AG09309 (cell line): ENCODE measurements at regions not wholly inside any gene's neighbourhood (a gene's known extent, or its start where the extent isn't known, plus 50 kb on each side); places are given as distances from the start of the nearest gene placed in this dataset.

Experiments used
- DNase-seq: peaks from one replicate; pipeline ENCODE4 v3.0.0-alpha.2; 2010; ENCODE audit warnings: low read depth
- H3K4me3 ChIP-seq: 2 replicates; pipeline ENCODE4 v1.5.1; 2011; ENCODE audit warnings: mild to moderate bottlenecking, low read depth, low read length, moderate library complexity; ENCODE audit not compliant: control insufficient read depth
- TF ChIP-seq, protein P1 (sequence below): IDR thresholded peaks from 2 replicates; pipeline ENCODE4 v1.5.1; 2011; ENCODE audit warnings: mild to moderate bottlenecking, low read depth, low read length, inconsistent platforms; ENCODE audit not compliant: insufficient read depth, control insufficient read depth; ENCODE audit errors: missing control alignments

DNA sequence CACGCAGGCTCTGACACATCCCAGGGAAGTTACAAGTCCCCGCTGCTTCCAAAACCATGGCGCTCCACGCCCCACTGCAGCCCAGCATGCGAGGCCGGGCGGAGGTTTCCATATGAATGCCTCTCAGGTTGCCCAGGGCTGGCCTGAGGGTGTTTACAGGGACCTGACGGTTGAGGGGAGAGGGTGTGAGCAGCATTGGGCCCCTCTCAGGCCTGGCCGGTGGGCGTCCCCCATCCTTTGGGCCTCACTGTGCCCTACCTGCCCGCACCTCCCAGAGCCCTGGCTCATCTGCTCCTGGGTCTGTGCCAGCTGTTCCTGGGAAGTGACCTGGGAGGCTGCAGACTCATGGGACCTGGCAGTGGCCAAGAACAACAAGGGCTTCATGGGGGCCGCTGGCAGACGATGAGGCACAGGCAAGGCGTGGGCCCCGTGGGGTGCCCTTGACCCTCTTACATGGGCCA lies 173.5 kb downstream of the C16orf95 start:
- no peak overlapping the region for H3K4me3 ChIP-seq
- TF ChIP-seq, protein P1, sequence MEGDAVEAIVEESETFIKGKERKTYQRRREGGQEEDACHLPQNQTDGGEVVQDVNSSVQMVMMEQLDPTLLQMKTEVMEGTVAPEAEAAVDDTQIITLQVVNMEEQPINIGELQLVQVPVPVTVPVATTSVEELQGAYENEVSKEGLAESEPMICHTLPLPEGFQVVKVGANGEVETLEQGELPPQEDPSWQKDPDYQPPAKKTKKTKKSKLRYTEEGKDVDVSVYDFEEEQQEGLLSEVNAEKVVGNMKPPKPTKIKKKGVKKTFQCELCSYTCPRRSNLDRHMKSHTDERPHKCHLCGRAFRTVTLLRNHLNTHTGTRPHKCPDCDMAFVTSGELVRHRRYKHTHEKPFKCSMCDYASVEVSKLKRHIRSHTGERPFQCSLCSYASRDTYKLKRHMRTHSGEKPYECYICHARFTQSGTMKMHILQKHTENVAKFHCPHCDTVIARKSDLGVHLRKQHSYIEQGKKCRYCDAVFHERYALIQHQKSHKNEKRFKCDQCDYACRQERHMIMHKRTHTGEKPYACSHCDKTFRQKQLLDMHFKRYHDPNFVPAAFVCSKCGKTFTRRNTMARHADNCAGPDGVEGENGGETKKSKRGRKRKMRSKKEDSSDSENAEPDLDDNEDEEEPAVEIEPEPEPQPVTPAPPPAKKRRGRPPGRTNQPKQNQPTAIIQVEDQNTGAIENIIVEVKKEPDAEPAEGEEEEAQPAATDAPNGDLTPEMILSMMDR = no peak
- no peak for DNase-seq

- H3K4me3 ChIP-seq = no peak overlapping the region
- no peak for DNase-seq
- TF ChIP-seq, protein P1 = no peak
Measured at GRCh38 chr16:87144232-87144631, 173.0 kb downstream of the C16orf95 start.

GRCh38 chr16:87145181-87146176 lies 171.7 kb downstream of the C16orf95 start:
- H3K4me3 ChIP-seq = no peak overlapping the region
- DNase-seq = peak; percentile 33
- TF ChIP-seq, protein P1 = no peak

- TF ChIP-seq, protein P1 = no peak
- no peak for DNase-seq
- H3K4me3 ChIP-seq = no peak overlapping the region
Measured at GRCh38 chr16:87146676-87147075, 170.5 kb downstream of the C16orf95 start.

DNA sequence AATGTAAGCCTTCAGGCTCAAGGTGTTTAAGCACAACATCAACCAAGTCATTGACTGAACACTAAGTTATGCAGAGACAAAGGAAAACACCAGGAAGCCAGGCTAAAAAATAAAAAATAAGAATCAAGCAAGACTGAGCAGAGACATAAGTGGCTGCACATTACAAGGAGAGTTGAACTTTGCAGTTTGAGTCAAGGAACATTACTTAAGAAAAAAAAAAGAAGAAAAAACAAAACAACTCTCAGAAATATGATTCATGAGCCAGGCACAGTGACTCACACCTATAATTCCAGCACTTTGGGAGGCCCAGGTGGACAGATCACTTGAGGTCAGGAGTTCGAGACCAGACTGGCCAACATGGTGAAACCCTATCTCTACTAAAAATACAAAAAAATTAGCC lies 168.1 kb downstream of the C16orf95 start:
- DNase-seq = no peak
- no peak overlapping the region for H3K4me3 ChIP-seq
- TF ChIP-seq, protein P1 = no peak

DNA sequence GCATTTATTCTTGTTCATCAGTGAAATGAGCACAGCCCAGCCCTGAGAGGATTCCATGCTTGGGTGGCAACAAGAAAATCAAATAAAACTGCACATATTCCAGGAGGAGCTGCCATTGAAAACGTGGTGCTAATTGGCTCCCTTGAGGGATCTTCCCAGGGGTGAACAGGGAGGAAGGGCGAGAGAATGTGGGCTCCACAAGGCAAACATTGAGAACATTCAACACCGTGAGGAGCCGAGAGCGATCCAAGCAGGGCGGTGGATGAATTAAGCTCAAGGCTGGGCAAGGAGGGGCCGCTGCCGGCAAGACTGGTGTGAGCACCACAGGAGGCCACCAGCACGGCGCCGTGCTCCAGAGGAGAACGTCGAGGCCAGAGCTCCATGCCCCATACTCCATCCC lies 166.9 kb downstream of the C16orf95 start:
- no peak overlapping the region for H3K4me3 ChIP-seq
- TF ChIP-seq, protein P1 = no peak
- DNase-seq = no peak
